Fibroblast of pulmonary artery (primary cell): ENCODE measurements at regions not wholly inside any gene's neighbourhood (a gene's known extent, or its start where the extent isn't known, plus 50 kb on each side); places are given as distances from the start of the nearest gene placed in this dataset.

ENCODE experiments used
- DNase-seq: peaks from one replicate; pipeline ENCODE4 v3.0.0-alpha.2; 2010; ENCODE audit warnings: low read depth
- H3K4me3 ChIP-seq: replicated peaks from 2 replicates; pipeline ENCODE4 v1.5.1; 2011; ENCODE audit warnings: low read depth, mild to moderate bottlenecking, control low read depth, low read length, moderate library complexity
- TF ChIP-seq, protein P1 (sequence below): IDR thresholded peaks from 2 replicates; pipeline ENCODE4 v1.5.1; 2011; ENCODE audit warnings: mild to moderate bottlenecking, control low read depth, low read length, inconsistent platforms; ENCODE audit errors: missing control alignments

DNA sequence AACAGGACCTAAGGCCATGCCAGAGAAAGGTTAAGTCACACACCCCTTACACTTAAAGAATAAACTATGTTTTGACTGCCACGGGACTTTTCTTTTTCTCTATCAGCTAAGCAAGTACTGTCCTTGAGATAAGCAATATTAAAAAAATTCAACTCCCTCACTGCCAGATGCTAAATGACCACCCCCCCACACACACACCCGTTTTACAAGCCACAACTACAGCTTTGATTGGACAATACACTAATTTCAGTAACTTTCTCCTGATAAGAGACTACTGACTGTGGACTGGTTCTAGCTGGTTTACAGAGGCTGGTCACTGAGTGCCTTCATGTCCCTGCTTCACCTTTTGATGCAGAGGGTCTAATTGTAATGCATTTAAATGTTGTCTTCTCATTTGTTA lies 63.9 kb upstream of the HOPX start:
- H3K4me3 ChIP-seq: no peak overlapping the region
- DNase-seq: no peak
- TF ChIP-seq, protein P1, sequence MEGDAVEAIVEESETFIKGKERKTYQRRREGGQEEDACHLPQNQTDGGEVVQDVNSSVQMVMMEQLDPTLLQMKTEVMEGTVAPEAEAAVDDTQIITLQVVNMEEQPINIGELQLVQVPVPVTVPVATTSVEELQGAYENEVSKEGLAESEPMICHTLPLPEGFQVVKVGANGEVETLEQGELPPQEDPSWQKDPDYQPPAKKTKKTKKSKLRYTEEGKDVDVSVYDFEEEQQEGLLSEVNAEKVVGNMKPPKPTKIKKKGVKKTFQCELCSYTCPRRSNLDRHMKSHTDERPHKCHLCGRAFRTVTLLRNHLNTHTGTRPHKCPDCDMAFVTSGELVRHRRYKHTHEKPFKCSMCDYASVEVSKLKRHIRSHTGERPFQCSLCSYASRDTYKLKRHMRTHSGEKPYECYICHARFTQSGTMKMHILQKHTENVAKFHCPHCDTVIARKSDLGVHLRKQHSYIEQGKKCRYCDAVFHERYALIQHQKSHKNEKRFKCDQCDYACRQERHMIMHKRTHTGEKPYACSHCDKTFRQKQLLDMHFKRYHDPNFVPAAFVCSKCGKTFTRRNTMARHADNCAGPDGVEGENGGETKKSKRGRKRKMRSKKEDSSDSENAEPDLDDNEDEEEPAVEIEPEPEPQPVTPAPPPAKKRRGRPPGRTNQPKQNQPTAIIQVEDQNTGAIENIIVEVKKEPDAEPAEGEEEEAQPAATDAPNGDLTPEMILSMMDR: no peak

DNA sequence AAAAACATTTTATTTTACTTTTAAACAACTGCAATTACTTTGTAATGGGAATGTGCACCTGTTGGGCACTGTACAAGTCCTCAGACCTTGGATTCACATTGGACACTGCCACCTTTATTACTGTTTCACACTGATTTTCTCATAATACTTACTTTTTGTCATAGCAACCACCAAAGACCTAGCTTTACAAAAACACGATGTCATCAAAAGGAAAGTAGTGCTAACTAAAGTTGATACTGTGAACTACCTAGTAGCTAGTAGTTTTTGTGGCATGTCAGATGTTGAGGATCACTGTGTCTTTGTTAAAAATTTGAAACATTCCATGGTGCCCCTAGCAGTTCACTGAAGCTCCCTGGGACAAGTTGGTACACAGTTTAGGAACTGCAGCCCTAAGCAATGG lies 62.9 kb upstream of the HOPX start:
- H3K4me3 ChIP-seq: no peak overlapping the region
- no peak for DNase-seq
- TF ChIP-seq, protein P1: no peak

DNA sequence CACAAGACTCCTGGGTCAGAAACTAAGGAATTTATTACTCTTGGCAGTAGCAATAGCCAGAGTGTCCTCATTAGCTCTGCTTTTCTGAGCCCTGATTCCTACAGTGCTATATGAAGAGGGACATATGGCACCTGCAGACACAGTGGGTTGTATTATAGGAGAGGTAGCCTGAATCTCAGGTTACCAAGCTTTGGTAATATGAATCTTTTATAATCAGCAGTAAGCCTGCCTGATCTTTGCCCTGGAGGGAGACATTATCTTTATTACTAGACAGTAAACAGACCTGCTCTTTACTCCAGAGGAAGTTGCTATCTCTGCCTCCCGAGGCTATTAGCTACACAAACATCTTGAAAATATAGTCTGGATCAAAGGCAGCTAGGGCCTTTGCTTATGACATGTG lies 62.5 kb upstream of the HOPX start:
- no peak for DNase-seq
- TF ChIP-seq, protein P1: no peak

DNA sequence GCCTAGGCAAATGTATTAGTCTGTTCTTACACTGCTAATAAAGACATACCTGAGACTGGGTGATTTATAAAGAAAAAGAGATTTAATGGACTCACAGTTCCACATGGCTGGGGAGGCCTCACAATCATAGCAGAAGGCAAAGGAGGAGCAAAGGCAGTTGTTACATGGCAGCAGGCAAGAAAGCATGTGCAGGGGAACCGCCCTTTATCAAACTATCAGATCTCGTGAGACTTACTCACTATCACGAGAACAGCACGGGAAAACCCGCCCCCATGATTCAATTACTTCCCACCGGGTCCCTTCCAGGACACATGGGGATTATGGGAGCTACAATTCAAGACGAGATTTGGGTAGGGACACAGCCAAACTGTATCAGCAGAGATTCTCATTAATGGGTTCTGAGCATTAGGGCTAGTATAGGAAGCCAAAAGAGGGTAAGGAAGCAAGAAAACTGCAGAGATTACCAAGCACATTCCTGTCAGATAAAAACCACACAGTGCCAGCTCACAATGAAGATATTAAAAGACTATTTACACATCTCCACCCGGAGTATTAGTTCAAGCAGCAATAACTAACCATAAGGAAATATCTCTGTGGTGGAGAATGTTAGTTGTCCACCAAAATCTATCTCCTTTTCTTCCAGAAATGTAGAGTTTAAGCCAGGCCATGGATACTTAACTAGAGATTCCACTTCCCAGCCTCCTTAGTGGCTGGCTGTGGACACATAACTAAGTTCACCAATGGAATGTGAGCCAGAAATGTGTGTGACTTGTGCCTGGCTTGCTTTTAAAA lies 61.2 kb upstream of the HOPX start:
- TF ChIP-seq, protein P1: no peak
- DNase-seq: no peak
- no peak overlapping the region for H3K4me3 ChIP-seq

More for the DNA sequence above, 62.5 kb upstream of the HOPX start:
- H3K4me3 ChIP-seq: no peak overlapping the region

DNA sequence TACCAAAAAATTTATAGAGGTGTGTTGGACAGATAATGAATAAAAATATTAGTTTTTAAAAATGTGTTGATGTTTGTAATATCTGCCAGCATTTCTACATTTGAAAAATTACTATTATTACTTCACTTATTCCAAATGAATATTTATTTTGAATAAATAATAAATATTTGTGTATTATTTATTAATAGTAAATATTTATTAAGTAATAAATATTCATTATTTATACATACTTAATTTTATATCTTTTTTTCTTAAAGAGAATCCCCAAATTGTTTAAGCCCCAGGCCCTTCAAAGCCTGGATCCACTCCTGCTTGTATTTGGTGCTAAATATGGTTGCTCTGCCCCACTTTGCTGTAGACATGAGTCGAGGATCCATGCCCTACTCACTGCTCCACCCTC lies 60.5 kb upstream of the HOPX start:
- DNase-seq: no peak
- TF ChIP-seq, protein P1: no peak
- H3K4me3 ChIP-seq: no peak overlapping the region

DNA sequence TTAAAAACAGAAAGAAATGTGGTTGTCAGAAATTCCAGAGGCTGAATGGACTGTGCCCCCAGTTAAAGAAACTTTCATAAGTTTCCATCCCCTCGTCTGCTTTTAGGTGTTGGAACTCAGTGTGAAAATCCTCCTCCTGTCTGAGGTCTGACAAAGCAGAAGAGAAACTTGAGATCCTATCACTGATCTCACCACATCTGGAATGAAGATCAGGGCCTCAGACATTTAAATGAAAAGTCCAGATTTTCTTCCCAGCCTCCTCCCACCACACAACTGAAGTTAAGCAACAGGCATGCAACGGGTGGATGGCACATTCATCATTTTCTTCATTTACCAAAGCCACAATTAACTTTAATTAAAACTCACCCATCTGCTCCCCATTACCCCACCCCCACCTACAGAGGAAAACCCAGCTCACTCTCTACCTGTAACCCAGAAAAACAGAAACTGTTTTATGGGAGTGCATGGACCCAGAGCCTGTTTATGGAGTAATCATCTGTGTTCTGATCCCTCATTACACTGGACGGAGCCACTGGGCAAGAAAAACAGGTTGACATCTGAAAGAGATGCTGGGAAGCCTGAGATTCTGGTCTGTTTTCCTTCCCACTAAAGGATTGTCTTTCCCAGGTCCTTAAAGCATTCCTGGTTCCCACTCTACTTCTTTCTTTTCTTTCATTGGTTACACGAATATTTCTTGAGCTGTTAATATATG lies 58.1 kb upstream of the HOPX start:
- no peak overlapping the region for H3K4me3 ChIP-seq
- TF ChIP-seq, protein P1: no peak
- peak; percentile 10 for DNase-seq
